LNCAP (cell line): ENCODE measurements at regions not wholly inside any gene's neighbourhood (a gene's known extent, or its start where the extent isn't known, plus 50 kb on each side); places are given as distances from the start of the nearest gene placed in this dataset.

Source experiments
- CTCF ChIP-seq: fragments of 450-650 bp; IDR thresholded peaks from 2 replicates; pipeline ENCODE4 v1.5.1; 2017; ENCODE audit warnings: mild to moderate bottlenecking

DNA sequence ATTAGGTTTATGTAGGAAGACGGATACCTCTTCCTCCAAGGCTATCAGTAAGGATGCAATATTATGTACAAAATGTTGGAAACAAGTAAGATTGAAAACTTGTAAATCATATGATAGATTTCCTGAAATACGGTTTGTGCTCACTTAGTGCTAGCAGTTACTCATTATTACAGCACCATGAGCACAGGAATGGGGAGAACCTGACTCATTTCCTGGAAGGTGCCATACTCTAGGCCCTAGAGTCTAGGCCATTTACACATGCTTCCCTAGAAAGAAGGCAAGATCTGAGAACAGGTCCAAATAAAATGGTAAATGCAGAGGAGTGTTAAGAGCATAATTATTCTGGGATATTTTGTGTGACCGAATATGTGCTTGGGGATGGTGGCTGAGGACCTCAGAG lies 467.7 kb upstream of the CELF4 start:
- TF ChIP-seq CTCF = no peak

DNA sequence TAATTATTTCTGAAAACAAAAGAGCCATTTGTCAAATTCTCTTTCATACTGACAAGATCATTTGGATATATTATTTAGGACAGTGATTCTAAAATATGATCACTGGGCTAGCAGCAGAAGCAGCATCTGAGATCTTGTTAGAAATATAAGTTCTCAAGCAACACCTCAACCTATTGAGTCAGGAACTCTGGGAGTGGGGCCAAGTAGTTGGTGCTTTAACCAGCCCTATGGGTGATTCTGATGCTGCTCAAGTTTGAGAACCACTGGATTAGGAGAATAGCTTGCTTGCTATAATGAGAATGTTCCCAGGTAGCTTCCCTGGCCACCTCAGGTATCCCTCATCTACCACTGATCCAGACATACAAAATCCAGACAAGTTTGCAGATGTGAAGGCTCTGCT lies 466.9 kb upstream of the CELF4 start:
- TF ChIP-seq CTCF = no peak

- TF ChIP-seq CTCF = no peak
Measured at GRCh38 chr18:38028946-38029345, 463.3 kb upstream of the CELF4 start.

DNA sequence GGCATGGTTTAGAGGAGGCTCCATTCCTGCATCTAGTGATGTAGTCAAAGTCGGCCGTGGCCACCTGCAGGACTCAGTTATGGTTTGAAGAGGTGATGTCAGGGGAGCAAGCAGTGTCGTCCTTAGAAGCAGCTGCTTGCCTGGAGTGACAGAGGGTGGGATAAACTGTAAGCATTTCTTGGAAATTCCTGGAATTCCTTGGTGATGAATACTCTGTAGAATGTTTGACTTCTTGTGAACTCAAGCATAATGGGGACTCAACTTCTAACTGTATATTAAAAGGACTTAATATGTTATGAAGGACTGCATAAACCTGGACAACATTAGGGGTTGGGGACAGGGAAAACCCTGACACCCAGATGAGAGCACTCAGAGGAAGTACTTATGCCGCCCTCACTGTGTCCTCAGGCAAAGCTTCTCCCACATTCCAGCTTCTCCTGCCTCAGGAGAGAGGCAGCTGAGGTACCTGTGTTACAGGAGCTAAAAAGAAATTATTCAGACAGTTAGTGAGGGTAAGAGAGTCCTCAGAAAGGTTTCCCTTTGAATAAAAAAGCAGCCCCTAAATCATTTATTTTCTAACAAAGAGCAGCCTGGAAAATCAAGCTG lies 459.9 kb upstream of the CELF4 start:
- TF ChIP-seq CTCF = no peak

DNA sequence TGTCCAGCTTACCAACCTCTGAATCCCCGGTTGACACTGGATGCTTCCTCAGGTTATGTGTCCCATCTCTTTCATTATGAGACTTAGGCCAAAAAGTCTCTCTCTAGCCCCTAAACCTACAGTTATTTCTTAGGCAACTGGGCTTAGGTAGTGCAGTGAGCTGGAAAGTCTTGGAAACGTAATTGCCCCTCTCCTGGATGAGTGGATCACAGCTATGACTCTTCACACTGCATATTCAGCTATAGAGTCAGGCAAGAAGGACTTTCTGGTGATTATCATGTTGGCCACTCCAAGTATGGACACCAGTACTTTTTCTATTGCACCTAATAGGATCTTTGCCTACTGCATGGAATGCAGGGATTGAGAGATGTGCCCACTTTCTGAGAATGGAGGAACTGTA lies 458.3 kb upstream of the CELF4 start:
- TF ChIP-seq CTCF = no peak

GRCh38 chr18:38022234-38022633 lies 456.6 kb upstream of the CELF4 start:
- TF ChIP-seq CTCF = no peak

DNA sequence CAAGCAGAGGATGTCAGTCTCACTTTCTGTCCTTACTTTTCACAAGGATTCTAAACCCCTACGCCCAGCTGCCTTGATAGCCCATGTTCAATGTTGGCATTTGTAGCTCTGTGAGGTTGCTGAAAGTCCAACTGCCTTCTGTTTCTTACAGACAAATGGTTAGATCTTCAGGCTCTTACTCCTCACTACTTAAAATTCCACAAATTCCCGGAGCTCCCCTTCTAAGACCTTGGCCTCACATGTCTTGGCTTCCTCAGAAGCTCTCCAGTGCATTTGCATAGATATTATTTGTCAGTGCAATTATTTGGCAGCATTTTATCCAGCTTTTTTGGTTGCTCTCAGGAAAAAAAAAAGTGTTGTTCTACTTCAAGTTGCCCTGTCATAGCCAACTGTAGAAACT lies 453.7 kb upstream of the CELF4 start:
- TF ChIP-seq CTCF = no peak
